Type B pancreatic cell (in vitro differentiated cells): ENCODE measurements at regions not wholly inside any gene's neighbourhood (a gene's known extent, or its start where the extent isn't known, plus 50 kb on each side); places are given as distances from the start of the nearest gene placed in this dataset.

Experiments
- DNase-seq: peaks from one replicate; pipeline ENCODE4 v3.0.0; 2021; ENCODE audit warnings: mixed read lengths; ENCODE audit not compliant: unreplicated experiment; ENCODE audit errors: extremely low spot score
- H3K27ac Mint-ChIP-seq: 2 replicates; pipeline ENCODE4 v1.8.0; 2021; ENCODE audit warnings: mild to moderate bottlenecking, mixed read lengths
- H3K27me3 Mint-ChIP-seq: 2 replicates; pipeline ENCODE4 v1.8.0; 2021; ENCODE audit warnings: mixed read lengths
- H3K36me3 Mint-ChIP-seq: 2 replicates; pipeline ENCODE4 v1.8.0; 2021; ENCODE audit warnings: mixed read lengths
- H3K4me1 Mint-ChIP-seq: one replicate; pipeline ENCODE4 v1.8.0; 2021; ENCODE audit warnings: mixed read lengths; ENCODE audit not compliant: unreplicated experiment
- H3K4me3 Mint-ChIP-seq: 2 replicates; pipeline ENCODE4 v1.8.0; 2021; ENCODE audit warnings: mild to moderate bottlenecking, mixed read lengths
- H3K9me3 Mint-ChIP-seq: 2 replicates; pipeline ENCODE4 v1.8.0; 2021; ENCODE audit warnings: mixed read lengths
- TF ChIP-seq, protein P1 (sequence below): fragments of 200-600 bp; sonication (generic); conservative IDR thresholded peaks from 2 replicates; pipeline ENCODE4 v1.5.0; 2021; ENCODE audit warnings: antibody characterized with exemption, mild to moderate bottlenecking

GRCh38 chr12:53838978-53839377, 87.2 kb upstream of the CISTR start:
- DNase-seq, result no peak
- Mint-ChIP-seq H3K9me3 (no peaks in the 10 kb centered on the region), H3K27ac (no peak overlapping the region), H3K27me3 (peaks cover 87% of the 10 kb centered on the region), H3K4me3 (no peak overlapping the region), H3K36me3 (no peaks in the 10 kb centered on the region), H3K4me1 (no peaks in the 10 kb centered on the region)
- TF ChIP-seq, protein P1, sequence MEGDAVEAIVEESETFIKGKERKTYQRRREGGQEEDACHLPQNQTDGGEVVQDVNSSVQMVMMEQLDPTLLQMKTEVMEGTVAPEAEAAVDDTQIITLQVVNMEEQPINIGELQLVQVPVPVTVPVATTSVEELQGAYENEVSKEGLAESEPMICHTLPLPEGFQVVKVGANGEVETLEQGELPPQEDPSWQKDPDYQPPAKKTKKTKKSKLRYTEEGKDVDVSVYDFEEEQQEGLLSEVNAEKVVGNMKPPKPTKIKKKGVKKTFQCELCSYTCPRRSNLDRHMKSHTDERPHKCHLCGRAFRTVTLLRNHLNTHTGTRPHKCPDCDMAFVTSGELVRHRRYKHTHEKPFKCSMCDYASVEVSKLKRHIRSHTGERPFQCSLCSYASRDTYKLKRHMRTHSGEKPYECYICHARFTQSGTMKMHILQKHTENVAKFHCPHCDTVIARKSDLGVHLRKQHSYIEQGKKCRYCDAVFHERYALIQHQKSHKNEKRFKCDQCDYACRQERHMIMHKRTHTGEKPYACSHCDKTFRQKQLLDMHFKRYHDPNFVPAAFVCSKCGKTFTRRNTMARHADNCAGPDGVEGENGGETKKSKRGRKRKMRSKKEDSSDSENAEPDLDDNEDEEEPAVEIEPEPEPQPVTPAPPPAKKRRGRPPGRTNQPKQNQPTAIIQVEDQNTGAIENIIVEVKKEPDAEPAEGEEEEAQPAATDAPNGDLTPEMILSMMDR, result no peak

- H3K4me3 Mint-ChIP-seq, result no peak overlapping the region
- peaks cover 89% of the 10 kb centered on the region for H3K27me3 Mint-ChIP-seq
- H3K27ac Mint-ChIP-seq, result no peak overlapping the region
- no peaks in the 10 kb centered on the region for H3K9me3 Mint-ChIP-seq
- no peaks in the 10 kb centered on the region for H3K36me3 Mint-ChIP-seq
- TF ChIP-seq, protein P1, result no peak
- no peaks in the 10 kb centered on the region for H3K4me1 Mint-ChIP-seq
- no peak for DNase-seq
Measured at GRCh38 chr12:53840316-53840715, 88.5 kb upstream of the CISTR start.

DNA sequence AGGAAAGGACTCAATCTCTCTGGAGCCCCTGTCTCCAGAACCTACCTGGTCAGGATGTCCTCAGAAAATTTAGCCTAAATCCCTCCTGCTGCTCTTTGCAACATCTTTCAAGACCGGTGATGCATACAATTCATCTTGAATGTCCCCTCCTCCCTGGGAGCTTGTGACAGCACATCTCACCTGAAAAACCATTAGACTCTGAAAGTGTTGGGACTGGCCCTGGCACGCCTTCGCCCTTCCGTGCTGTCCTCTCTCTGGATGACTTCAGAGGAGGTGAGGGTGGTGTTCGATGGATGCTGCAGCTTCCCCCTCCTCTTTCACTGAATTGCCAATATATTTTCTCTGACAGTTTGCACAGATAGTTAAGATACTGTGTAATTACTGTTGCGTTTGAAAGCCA, 90.9 kb upstream of the CISTR start:
- H3K36me3 Mint-ChIP-seq, result no peaks in the 10 kb centered on the region
- no peaks in the 10 kb centered on the region for H3K9me3 Mint-ChIP-seq
- H3K27ac Mint-ChIP-seq, result no peak overlapping the region
- DNase-seq, result no peak
- no peaks in the 10 kb centered on the region for H3K4me1 Mint-ChIP-seq
- peaks cover 87% of the 10 kb centered on the region for H3K27me3 Mint-ChIP-seq
- no peak overlapping the region for H3K4me3 Mint-ChIP-seq
- TF ChIP-seq, protein P1, result no peak

DNA sequence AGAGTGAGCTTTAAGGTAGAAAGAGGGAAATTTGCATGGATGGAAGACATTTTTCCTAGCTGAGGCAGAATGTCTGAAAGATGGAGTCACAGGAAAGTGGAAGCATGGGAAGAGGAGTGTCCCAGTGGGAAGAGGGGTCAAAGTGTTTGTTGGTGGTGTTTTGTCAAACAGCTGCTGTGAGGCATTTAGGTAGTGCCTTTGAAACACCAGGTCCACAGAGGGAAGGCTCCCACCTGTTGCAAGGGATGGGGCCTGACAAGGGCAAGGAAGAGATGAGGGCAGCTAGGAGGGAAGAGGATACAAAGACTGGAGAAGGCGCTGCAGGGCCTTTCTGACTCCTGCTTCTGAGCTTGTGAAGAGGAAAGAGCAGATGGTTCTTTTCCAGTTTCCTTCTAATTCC, 91.8 kb upstream of the CISTR start:
- DNase-seq, result no peak
- H3K36me3 Mint-ChIP-seq, result no peaks in the 10 kb centered on the region
- H3K27ac Mint-ChIP-seq, result no peak overlapping the region
- TF ChIP-seq, protein P1, result no peak
- H3K27me3 Mint-ChIP-seq, result peaks cover 90% of the 10 kb centered on the region
- H3K4me3 Mint-ChIP-seq, result no peak overlapping the region
- no peaks in the 10 kb centered on the region for H3K4me1 Mint-ChIP-seq
- no peaks in the 10 kb centered on the region for H3K9me3 Mint-ChIP-seq

DNA sequence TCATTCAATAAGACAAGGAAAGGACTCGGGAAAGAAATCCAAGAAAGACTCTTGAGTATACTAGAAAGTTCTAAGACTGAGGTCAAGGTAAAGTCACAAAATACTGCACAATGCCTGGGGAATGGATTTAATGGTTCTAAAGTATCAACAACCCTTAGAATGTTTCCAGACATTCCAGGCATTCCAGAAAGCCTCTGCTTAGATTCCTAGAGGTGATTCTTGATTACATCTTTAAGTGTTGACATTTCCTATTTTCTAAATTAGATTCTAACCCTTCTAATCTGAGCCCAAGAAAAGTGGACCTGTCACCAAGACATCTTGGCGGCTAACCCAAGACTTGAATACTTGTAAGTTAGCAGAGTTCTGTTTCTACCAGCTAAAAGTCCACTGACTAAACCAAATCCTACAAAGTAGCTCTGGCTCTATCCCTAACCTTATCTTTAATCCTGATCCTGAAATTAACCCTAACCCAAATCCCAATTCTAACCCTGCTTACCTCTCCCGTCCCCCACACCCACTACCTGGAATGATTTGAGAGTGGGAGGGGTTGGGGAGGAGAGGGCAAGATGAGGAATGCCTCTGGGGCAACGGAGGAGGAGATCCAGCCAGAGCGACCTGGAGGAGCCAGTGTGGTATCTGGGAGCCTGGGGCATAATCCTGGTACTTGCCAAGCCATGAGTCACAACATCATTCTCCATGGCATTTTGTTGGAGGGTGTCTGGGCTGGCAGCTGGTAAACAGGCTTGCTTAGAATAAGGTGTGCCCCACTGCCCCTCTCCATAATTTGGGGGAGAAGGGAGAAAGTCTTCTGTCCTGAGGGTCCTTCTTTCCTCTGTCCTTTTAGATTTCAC, 93.4 kb upstream of the HOXC13 start:
- Mint-ChIP-seq H3K36me3 (no peaks in the 10 kb centered on the region), H3K9me3 (no peaks in the 10 kb centered on the region), H3K4me1 (no peaks in the 10 kb centered on the region), H3K4me3 (no peak overlapping the region), H3K27me3 (peaks cover 92% of the 10 kb centered on the region), H3K27ac (no peak overlapping the region)
- TF ChIP-seq, protein P1, result no peak
- DNase-seq, result no peak
